GM12872 (cell line): ENCODE measurements at regions not wholly inside any gene's neighbourhood (a gene's known extent, or its start where the extent isn't known, plus 50 kb on each side); places are given as distances from the start of the nearest gene placed in this dataset.

Experiments
- TF ChIP-seq, protein P1 (sequence below): IDR thresholded peaks from 3 replicates; pipeline ENCODE4 v1.5.1; 2011; ENCODE audit warnings: low read depth, mild to moderate bottlenecking, low read length, moderate library complexity; ENCODE audit not compliant: insufficient read depth

DNA sequence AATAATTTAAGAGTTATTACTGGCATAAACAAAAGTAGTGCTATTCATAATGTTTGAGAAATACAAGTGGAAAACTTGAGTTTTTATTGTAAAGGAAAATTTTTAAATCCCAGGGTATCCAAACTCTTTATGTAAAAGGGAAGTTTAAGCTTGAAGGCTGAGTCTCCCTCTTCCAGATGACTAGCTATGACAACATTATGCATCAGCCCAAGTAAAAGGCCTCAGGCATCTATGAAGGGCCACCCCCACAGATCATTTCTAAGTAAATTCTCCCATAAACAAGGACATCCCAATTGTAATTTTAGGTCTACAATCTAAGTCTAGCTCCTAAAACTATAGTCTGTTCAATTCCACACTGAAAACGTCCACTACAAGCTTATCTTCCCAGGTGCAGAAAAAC is 166.2 kb upstream of the STEAP1 start:
- TF ChIP-seq, protein P1, sequence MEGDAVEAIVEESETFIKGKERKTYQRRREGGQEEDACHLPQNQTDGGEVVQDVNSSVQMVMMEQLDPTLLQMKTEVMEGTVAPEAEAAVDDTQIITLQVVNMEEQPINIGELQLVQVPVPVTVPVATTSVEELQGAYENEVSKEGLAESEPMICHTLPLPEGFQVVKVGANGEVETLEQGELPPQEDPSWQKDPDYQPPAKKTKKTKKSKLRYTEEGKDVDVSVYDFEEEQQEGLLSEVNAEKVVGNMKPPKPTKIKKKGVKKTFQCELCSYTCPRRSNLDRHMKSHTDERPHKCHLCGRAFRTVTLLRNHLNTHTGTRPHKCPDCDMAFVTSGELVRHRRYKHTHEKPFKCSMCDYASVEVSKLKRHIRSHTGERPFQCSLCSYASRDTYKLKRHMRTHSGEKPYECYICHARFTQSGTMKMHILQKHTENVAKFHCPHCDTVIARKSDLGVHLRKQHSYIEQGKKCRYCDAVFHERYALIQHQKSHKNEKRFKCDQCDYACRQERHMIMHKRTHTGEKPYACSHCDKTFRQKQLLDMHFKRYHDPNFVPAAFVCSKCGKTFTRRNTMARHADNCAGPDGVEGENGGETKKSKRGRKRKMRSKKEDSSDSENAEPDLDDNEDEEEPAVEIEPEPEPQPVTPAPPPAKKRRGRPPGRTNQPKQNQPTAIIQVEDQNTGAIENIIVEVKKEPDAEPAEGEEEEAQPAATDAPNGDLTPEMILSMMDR, result no peak

DNA sequence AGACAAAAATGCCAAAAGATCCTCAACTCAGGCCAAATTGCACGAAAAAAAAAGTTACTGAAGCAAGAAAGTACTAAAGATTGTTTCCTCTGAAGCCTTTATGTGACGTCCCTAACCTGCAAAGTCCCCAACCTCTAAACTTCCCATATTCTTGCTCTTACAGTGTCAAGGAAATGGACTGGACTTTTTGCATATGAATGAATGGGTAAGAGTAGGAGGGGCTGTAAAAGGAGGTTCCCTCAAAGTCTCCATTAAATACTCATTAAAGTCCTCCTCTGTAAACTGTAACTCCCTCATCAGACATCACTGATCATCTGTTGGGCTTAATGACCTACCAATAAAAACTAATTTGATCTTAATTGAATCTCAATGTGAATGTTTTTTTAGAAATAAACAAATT is 164.8 kb upstream of the STEAP1 start:
- TF ChIP-seq, protein P1, result no peak

DNA sequence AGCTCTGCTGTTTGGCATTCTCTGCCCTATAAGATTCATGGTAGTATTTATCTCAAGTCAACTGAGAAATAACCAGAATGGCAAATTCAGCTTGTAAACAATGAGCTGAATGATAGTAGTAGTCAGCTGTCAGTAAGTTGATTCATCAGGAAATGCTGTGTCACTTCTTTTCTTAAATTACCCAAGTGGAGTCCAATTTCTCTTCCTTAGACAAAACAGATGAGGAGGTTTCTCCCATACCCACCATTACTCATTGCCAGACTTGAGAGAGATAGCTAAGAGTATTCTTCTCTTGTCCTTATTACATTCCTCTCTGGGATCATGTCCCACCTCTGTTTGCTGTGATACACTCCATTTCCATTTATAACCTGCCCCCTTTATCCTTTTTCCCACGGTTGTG is 159.8 kb upstream of the STEAP1 start:
- TF ChIP-seq, protein P1, result no peak

DNA sequence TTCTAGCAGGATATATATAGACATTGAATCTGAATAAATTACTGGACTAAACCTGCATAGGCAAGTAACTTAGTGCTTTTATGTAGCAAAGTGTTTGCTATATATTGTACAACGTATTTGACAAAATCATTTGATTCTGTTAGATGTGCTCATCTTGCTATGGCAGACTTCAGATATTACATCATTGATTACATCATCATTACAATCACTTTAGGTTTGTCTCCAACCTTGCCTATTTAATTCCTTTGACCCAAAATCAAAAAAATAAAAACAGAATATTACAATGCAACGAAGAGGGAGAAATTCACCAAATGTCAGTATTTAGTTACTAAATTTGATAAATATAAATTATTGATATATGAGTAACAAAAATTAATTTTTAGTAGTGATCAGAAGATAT is 155.7 kb upstream of the STEAP1 start:
- TF ChIP-seq, protein P1, result no peak

DNA sequence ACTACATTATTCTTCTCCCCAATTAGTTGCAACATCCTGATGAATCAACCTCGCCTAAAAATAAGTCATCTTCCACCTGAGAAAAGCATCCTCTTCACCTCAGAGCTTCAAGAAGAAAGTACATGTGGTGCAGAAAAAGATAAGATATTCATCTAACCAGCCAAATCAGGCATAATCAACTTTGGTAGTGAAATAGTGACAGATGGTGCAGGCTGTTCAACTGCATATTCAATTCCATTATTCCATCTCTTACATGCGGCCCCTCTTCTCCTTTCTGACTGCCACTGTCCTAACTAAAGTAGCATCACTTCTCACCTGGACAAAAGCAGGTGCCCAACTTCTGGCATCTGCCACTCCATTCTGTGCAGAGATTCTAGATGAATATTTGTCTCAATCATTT is 148.4 kb upstream of the STEAP1 start:
- TF ChIP-seq, protein P1, result no peak

DNA sequence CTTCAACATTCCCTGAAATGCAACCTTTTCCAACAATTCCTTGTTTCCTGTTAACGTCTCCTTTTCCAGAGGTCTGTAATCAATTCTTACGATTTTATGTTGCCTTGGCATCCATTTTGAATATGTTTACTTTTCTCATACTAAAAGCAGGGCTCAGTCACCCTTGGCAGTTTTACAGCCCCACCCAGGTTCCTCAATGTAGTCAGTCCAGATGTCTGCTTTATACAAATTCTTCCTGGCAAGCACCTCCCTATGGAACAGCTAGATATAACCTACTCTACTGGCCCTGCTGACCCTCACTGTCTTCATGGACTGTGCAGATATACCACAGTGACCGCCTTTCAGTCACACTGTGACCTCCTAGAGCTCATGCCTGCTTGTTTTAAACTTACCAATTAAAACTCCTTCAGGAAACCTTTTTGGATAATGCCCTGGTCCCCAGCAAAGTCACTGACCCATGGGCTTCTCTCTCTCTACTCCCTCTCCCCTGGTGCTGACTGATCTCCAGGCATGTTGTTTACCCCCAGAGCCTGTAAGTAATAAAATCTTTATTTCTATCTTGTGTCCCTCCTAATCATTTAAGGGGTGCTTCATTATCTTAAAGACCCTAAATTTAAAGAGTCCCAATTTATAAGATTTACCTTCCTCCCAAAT is 147.1 kb upstream of the STEAP1 start:
- TF ChIP-seq, protein P1, result no peak

DNA sequence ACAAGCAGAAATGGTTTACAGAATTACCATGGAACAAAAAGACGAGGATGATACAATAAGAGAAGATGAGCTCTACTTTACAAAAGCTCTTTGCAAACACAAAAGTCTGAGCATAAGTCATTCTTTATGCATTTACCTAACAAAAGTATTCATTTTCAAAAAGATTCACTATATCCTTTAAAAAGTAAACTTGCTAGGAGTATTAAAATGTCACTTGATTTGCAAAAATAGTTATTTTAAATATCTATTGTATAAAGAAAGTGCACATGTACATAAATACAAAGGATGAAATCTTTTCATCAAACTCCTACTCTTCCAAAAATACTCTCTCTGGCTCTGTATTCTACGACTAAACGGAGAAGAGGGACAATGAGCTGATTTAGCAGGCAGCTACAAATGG is 146.4 kb upstream of the STEAP1 start:
- TF ChIP-seq, protein P1, result no peak
